ENCODE measurements at regions not wholly inside any gene's neighbourhood (a gene's known extent, or its start where the extent isn't known, plus 50 kb on each side); places are given as distances from the start of the nearest gene placed in this dataset.
A peak's percentile ranks its signal among the peaks of the same experiment; 100 is the strongest.

DNA sequence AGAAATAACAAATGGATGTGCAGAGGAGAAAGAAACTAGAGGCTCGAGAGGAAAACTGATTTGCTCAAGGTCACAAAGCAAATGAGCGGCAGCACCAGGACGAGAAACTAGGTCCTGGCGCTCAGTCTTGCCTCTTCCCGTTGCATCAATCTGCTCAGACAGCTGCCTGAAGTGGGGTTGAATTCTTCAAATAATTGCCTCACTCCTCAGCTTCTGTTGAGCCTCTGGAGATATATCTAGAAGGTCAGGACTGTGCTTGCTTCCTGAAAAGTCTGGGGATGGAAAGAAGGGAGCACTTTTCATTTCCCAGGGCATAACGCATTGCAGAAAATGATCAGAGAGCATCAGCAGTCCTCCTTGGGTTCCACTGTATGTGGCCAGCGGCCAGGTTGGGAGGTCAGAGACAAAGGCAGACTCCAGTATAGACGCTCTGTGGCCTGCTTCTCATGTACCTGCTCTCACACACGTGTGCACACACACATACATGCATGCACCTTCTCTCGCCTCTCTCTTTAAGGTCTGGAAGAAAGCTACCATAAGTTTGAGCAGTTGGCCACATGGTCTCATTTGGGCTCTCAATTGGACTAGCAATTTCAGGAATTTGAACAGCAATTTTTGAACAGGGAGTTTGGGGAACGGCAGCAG is 83.7 kb upstream of the DUSP5 start:
- DNase-seq (ENCODE audit: low read depth) = no peak

DNA sequence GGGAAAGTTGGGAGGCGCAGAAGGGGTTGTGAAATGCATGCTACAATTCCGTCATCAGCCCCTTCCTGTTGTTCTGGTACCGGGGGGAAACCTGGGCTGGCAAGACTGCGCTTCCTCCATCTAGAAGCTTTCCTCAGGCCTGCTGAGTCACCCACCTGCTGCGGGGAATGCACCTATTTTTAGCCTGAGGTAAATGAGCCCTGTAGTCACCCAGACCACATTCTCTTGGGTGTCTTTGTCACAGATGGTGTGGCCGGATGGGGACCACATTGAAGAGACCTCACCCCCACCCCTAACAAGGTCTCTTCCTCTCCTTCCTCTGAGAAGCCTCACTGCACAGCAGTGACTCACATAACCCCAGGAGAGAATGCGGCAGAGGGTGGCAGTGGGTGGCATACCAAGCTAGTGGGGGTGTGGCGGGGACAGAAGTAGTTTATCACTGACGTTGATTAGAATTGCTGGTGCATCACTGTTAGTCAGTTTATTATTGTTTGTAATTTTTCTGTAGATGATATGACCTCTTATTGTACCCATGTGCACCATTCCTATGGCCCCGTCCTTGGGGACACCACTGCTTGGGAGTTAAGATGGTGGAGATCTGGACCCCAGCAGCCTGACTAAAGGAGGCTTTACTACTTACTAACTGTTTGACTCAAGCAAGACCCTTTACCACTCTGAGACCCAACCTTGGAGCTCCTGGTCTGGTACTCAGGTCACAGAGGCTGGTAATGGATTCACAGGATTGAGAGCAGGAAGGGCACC is 83.0 kb upstream of the DUSP5 start:
- DNase-seq (ENCODE audit: low read depth) = peak; percentile 76

DNA sequence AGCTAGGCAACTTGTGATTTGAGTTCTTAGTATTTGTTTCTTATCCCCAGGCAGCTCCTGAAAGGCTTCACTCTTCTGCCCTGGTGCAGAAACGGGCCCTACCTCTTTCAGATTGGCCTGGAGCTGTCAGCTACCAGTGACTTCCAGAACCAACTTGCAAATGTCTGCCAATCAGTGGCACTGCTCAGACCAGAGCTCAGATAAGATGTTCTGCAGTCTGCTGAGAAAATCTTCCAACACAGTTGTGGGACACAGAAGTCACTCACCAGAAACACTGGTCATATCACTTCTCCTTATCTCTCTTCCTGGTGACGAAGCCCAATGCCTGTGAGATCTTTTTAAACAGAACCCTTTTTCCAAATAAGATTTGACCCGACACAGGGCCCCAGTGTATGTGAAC is 81.9 kb upstream of the DUSP5 start:
- no peak for DNase-seq (ENCODE audit: low read depth)

DNA sequence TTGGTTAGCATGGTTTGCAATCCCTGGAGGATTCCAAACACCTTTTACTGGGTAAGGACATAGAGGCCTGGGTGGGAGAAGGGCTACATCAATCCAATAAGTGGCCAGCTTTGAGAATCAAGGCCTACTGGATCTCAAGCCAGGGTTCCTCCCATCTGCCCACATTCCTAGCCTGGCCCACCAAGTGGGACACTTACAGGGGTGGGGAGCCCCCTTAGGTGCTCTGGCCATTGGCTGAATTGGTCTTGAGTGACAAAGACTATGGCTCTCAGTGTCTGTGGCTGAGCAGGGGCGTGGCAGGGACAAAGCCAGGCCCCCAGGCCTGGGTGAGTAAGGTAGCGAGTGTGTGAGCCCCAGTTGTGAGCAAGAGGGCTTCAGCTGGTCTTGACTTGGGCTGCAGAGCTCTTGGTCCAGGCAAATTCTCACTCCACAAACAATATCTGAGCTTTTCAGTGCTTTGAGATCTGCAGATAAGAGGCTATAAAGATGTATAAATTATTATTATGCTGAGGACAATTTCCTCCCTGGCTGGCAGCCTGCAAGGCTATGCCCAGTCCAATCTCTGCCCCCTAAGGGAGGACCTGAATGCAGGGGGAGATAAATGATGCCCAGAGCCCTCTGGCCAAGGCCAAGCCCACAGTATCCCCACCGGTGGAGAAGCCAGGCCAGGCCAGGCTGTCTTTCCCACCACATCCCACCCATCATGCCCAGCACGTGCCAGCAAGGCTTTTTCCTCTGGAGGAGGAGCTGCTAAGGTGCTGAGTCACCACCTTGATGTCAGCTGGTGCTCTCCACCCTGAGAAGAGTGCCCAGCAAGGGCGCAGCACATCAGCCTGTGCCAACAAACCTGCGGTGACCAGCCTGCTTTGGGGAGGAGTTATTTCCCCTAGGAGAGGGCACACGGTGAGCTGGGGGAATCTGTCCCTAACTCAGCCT is 80.7 kb upstream of the DUSP5 start:
- no peak for DNase-seq (ENCODE audit: low read depth)

DNA sequence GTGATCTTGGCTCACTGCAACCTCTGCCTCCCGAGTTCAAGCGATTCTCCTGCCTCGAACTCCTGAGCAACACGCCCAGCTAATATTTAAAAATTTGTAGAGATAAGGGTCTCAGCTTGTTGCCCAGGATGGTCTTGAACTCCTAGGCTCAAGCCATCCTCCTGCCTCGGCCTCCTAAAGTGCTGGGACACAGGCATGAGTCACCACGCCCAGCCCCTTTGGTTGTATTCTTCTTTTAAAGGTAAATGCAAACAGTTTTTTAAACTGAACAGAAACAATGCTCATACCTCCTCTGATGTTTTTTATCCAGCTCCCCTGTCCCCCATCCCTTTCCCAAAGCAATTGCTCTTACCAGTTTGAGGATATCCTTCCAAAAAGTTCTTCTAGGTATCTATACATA is 79.5 kb upstream of the DUSP5 start:
- DNase-seq (ENCODE audit: low read depth) = no peak

DNA sequence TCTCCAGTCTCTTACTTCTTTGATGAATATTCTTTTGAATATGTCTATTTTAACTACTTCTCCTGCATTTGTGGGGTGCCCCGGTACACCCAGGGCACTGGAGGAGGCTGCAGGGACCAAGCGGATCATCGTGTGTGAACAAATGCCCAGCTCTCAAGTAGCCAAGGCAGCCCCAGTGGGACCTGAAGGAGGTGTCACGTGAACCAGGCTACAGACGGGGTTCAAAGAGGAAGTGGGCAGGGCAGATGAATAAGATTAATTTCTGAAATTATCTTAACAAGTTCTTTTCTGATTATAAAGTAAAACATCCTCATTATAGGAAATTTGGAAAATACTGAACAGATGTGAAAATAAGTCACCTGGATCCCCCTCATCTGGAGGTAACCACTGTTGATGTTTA is 78.4 kb upstream of the DUSP5 start:
- no peak for DNase-seq (ENCODE audit: low read depth)

DNA sequence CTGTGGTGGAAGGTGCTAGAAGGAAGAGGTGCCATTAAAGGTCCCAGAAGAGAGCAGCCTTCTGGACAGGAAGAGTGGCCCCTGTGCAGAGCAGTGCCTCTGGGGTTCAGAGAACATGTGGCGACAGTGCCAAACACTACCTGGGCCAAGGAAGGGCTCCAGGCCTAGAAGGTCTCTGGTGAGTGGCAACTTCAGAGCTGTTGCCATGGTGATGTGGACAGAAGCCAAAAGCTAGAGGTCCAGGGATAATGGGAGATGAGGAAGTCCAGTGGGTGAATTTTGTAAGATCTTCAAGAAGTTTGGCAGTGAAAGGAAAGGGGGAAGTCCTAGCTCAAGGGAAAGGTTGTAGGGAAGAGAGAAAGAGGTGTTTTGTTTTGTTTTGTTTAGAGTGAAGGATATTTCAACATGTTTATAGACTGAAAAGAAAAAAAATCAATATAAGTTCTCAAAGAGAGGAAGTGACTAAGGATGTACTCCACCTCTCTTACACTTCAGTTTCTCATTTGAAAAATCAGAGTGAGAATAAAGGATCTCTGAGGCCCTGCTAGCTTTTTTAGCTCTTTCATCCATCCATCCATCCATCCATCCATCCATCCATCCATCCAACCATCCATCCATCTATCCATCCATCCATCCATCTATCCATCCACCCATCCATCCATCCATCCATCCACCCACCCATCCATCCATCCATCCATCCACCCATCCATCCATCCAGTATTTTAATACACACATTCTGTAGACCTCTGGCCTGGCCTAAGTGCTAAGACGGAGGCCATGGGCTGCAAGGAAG is 77.1 kb upstream of the DUSP5 start:
- peak; percentile 54 for DNase-seq (ENCODE audit: low read depth)

DNA sequence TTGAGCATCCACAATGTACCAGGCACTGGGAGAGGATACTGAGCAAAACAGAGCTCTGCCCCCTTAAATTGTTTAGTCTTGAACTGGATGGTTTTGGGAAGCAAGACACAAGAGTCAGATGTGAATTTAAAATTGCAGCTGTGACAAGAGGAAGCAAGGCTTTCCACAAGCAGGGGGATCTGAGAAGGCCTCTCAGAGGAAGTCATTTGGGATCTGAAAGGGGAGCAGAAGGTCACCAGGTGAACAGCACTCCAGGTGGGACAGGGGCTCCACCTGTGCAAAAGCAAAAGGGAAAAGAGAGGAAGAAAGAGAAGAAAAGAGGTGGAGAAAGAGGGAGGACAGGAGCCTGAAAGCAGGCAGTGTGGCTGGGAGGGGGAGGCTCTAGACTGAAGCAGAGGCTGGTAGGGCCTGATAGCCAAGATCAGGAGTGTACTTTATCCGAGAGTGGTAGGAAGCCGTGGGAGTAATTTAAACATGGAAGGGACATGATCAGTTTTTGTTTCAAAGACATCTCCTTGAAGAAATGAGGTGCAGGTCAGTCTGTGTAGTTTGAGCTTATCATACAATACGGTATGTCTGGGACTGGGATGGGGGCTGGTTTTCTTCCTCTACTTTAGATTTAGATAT is 76.1 kb upstream of the DUSP5 start:
- DNase-seq (ENCODE audit: low read depth) = no peak

DNA sequence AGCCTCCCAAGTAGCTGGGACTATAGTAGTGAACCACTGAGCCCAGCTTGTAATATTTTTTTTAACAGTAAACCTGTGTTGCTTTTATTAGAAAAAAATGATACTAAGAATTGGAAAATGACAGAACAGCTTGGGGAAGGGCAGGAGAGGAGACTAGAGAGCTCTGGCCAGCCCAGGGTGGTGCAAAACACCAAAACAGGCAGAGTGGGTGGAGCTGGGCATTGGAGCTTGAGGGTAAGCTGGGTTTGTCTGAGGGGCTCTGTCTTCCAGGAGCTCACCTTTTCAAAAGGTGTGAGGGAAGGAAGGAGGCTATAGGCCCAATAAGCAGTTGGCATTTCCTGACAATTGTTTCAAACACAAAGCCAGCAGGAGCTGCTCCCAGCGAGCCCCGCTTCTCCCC is 75.2 kb upstream of the DUSP5 start:
- DNase-seq (ENCODE audit: low read depth) = no peak

DNA sequence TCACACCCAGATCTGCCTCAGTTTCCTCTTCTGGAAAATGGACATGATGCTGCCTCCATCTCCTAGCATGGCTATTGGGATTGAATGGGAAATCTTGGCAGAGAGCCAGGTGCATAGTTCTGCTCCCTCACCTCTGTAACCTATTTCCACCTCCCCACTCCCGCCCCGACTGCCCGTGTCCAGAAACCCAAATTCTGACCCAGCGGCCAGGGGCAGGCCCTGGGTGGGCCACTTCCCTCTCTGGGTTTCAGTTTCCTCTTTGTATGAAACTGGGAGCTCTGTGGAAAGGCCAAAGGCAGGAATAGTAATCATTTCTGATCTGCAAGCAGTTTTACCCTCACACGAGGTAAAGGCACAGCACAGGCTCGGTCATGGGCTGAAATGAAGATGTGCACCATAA is 74.1 kb upstream of the DUSP5 start:
- DNase-seq (ENCODE audit: low read depth) = no peak

DNA sequence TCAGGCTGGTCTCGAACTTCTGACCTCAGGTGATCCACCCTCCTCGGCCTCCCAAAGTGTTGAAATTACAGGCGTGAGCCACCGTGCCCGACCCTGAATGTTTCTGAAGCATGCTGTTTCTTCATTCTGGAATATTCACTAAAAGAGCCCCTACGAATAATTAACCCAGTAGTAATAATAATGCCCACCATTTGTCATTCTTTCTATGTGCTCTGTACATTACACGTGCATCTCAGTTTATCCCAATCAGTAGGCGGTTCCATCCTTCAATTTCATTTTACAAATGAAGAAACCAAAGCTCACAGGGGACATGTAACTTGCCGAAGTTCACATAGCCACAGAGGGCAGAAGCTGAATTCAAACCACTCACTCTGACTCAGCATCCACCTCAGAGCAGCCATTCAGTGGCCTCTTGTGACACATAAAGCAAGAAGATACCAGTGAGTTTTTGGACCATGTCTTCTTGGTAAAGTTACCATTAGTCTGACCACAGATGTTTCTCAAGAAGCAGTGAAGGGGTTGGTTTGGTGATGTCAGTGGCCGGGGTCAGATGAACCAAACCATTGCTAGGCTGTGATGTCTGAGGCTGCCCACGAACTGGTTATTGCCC is 71.9 kb upstream of the DUSP5 start:
- DNase-seq (ENCODE audit: low read depth) = peak; percentile 71

DNA sequence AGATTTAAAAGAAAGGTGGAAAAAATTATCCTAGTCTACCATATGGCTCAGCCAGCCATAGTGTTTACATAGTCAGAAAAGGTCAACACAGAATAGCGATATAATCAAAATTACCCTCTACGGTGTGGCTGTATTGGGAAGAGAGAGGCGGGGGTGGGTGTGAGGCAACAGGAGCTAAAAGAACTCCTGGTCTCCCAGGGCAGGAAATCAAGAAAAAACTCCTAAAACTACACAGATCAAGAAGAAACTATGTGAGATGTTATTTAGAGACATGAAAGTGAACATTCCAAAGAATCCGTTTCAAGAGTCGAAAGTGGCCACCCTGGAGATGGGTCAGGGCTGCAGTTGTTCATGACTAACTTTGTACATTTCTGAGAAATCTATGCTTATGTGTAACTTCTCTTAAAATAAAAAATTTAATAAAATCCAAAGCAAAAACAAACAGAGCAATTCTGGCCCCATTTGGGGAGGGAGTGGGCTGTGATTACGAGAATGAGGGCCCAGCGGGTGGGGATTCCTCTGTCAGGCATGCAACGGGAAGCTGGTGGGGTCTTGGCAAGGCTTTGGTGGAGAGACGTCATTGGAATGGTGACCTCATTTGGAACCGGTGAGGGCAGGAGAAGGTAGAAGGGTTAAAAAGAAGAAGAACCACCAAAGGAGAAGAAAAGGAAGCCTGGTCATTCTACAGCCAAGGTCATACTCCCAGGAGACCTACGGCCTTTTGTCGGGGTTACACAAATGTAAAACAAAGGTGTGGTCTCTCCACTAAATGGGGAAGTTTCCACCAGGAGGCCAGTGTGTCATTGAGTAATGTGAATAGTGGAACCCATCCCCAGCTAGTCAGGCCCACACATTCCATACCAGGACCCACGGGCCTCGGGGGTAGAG is 71.2 kb upstream of the DUSP5 start:
- DNase-seq (ENCODE audit: low read depth) = no peak

DNA sequence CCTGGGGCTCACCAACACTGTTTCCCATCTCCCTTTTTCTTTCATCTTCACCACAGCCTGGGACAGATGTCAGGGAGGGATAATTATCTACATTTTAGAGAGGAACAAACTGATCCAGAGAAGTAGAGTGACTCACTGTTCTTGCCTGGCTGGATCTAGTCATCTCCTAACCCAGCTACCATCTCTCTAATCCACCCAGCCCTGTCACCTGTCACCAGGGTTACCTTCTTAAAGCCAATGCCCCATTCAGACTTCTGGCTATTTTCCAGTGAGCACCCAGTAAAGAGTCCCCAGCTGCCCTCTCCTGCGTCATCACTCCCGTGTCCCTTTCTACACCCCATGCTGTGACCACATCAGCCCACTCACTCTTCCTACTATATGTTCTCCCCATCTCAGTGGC is 68.4 kb upstream of the DUSP5 start:
- DNase-seq (ENCODE audit: low read depth) = no peak

DNA sequence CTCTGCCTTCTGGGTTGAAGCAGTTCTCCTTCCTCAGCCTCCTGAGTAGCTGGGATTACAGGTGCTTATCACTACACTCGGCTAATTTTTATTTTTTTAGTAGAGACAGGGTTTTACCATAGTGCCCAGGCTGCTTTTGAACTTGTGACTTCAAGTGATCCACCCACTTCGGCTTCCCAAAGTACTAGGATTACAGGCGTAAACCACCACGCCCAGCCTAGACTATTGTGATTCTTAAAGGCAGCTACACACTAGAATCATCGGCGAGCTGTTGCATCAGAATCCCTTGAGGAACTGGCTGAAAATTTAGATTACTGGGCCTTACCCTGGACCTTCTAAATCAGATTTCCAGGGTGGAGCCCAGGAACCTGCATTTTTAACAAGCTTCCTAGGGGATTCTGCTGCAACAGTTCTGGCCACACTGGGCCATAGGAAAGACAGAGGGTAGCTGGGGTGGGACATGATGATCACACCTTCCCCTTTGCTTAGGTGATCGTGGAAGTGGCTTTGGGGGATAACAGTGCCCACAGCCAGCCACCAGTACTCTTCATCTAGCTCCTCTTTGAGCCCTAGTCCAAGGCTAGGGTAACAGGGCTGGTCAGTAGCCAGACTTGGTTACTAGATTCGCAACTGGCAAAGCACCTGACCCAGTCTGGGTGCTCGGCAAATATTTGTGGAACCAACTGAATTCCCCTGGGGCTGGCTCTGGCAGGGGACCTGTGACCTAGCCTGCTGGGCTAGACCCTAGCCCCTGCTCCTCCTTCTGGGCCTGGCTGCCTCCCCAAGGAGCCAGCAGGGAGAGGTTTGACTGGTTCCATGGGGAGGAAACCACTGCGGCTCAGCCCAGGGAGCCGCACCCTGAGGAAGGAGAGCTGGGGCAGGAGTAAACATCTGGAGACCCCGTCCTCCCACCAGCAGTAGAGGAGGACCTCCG is 67.1 kb upstream of the DUSP5 start:
- DNase-seq (ENCODE audit: low read depth) = no peak

DNA sequence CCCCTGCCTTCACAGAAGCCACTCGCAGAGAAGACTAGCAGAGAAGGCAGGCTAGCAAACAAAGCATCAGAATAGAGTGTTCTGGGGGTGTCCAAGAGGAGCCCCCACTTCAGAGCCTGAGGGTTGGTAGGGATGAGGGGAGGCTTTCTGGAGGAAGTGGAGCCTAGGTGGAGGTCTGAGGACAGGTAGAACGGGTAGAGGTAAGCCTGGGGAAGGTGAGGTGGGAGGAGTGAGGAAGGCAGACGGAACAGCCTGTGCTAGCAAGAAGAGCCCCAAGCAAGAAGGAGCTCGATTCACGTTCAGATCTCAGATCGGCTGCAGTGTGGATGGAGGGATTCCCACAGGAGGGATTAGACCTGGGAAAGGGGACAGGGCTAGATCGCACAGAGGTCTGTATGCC is 66.0 kb upstream of the DUSP5 start:
- no peak for DNase-seq (ENCODE audit: low read depth)

DNA sequence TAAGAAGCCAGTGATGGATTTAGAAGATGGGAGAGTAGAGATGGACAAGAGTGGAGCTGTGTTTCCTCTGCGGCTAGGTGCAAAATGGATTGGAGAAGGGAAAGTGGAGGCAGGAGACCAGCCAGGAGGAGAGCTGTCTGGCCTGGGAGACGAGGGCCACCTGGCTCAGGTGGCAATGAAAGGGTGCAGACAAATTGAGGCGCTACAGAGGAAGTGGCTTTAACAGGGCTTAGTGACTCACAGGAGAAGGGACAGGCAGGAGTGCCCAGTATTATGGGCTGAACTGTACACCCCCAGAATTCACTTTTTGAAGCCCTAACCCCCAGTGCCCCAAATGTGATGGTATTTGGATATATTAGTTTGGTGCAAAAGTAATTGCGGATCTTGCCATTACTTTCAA is 65.6 kb upstream of the DUSP5 start:
- no peak for DNase-seq (ENCODE audit: low read depth)

DNA sequence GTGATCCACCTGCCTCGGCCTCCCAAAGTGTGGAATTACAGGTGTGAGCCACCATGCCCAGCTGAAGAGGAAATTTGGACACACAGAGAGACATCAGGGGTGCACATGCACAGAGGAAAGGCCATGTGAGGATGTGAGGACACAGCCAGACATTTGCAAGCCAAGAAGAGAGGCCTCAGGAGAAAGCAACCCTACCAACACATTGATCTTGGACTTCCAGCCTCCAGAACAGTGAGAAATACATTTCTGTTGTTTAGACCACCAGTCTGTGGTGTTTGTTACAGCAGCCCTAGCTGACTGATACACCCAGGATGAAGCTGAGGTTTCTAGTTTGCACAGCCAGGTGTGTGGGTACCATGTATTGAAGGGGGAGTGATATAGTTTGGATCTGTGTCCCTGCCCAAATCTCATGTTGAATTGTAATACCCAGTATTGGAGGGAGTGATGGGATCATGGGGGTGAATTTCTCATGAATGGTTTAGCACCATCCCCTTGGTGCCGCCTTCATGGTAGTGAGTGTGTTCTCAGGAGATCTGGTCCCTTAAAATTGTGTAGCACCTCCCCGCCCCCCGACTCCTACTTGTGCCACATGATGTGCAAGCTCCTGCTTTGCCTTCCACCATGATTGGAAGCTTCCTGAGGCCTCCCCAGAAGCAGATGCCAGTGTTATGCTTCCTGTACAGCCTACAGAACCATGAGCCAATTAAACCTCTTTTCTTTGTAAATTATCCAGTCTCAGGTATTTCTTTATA is 64.7 kb upstream of the DUSP5 start:
- no peak for DNase-seq (ENCODE audit: low read depth)

DNA sequence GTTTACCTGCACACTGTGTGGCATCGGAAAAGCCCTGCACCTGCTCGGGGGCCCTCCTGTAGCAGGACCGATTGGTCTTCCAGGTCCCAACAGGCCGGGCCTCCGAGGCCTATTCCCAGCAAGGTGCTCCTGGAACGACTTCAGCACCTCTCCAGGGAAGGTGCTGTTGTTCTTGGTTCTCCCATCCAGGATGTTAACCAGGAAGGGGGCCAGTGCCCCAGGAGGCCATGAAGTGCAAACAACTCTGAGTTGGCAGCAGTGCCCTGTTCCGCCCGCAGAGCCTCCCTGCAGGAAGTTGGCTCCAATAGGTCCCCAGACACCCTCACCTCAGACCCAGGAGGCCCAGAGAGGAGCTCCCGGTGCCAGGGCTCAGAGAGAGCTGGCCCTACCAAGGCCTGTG is 64.0 kb upstream of the DUSP5 start:
- no peak for DNase-seq (ENCODE audit: low read depth)

All from Daoy (cell line).